Thyroid gland (tissue), 4 donors: ENCODE measurements at regions not wholly inside any gene's neighbourhood (a gene's known extent, or its start where the extent isn't known, plus 50 kb on each side); places are given as distances from the start of the nearest gene placed in this dataset.

ENCODE experiments used
- POLR2A ChIP-seq, 2 donors: fragments of 450-650 bp; IDR thresholded peaks; one replicate each; pipeline ENCODE4 v1.6.1; 2017; ENCODE audit warnings: antibody characterized with exemption in 2 of 2, mild to moderate bottlenecking in 2 of 2, moderate library complexity in 1 of 2
- TF ChIP-seq, protein P1 (sequence below), 6 experiments: fragments of 200-600 bp in 3 of 6; fragments of 450-650 bp in 3 of 6; sonication (generic) in 3 of 6; IDR thresholded peaks; one replicate each; pipeline ENCODE4 v1.5.1; 2016 to 2019; ENCODE audit warnings: antibody characterized with exemption in 6 of 6, mild to moderate bottlenecking in 2 of 6, inconsistent platforms in 1 of 6, moderate library complexity in 1 of 6

DNA sequence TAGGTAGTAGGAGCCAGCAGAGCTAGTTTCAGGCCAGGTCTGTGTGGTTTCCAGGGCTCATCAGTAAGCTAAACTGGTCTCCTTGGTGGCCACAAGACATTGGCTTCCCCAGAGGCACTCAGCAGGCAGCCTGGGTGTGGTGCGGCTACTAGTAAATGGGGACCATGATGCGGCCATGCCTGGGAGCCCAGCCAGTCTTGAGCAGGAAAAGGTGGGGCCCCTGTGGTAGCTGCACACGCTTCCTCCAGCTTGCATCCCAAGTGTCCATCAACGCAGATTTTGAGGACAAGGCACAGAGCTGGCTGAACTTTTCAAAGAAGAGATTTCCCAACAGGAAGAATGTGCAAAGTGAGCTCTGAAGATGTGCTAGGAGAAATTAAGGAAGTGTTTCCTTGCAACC is 107.4 kb upstream of the NAA20 start:
- TF ChIP-seq, protein P1, sequence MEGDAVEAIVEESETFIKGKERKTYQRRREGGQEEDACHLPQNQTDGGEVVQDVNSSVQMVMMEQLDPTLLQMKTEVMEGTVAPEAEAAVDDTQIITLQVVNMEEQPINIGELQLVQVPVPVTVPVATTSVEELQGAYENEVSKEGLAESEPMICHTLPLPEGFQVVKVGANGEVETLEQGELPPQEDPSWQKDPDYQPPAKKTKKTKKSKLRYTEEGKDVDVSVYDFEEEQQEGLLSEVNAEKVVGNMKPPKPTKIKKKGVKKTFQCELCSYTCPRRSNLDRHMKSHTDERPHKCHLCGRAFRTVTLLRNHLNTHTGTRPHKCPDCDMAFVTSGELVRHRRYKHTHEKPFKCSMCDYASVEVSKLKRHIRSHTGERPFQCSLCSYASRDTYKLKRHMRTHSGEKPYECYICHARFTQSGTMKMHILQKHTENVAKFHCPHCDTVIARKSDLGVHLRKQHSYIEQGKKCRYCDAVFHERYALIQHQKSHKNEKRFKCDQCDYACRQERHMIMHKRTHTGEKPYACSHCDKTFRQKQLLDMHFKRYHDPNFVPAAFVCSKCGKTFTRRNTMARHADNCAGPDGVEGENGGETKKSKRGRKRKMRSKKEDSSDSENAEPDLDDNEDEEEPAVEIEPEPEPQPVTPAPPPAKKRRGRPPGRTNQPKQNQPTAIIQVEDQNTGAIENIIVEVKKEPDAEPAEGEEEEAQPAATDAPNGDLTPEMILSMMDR (IDR thresholded peaks at IDR 0.05) = no peak
- no peak for TF ChIP-seq POLR2A (IDR thresholded peaks at IDR 0.05)
